Astrocyte (in vitro differentiated cells and primary cell): ENCODE measurements at regions not wholly inside any gene's neighbourhood (a gene's known extent, or its start where the extent isn't known, plus 50 kb on each side); places are given as distances from the start of the nearest gene placed in this dataset.
A peak's percentile ranks its signal among the peaks of the same experiment; 100 is the strongest.

Source experiments
- DNase-seq: peaks from one replicate; pipeline ENCODE4 v3.0.0-alpha.2; 2010; ENCODE audit warnings: low read depth
- FAIRE-seq: peaks from 2 replicates; lab custom pipeline; 2011; peaks lifted over from hg19 to GRCh38; lab: Jason Lieb, UNC
- H2AFZ ChIP-seq: 2 replicates; pipeline ENCODE4 v1.6.0; 2012; ENCODE audit warnings: low read depth, low read length, inconsistent platforms
- H3K27ac ChIP-seq: 2 replicates; pipeline ENCODE4 v1.5.1; 2011; ENCODE audit warnings: low read depth, low read length, inconsistent platforms
- H3K27me3 ChIP-seq: 2 replicates; pipeline ENCODE4 v1.6.0; 2011; ENCODE audit warnings: low read length, inconsistent platforms; ENCODE audit not compliant: insufficient read depth
- H3K36me3 ChIP-seq: 2 replicates; pipeline ENCODE4 v1.5.1; 2011; ENCODE audit warnings: low read length, inconsistent platforms; ENCODE audit not compliant: insufficient read depth
- H3K4me1 ChIP-seq: 2 replicates; pipeline ENCODE4 v1.5.1; 2011; ENCODE audit warnings: low read length, inconsistent platforms; ENCODE audit not compliant: insufficient read depth
- H3K4me2 ChIP-seq: 2 replicates; pipeline ENCODE4 v1.6.0; 2012; ENCODE audit warnings: low read length, inconsistent platforms
- H3K4me3 ChIP-seq: 2 replicates; pipeline ENCODE4 v1.5.1; 2011; ENCODE audit warnings: low read depth, mild to moderate bottlenecking, low read length, inconsistent platforms; ENCODE audit not compliant: insufficient read depth
- H3K79me2 ChIP-seq: 2 replicates; pipeline ENCODE4 v1.6.0; 2012; ENCODE audit warnings: mild to moderate bottlenecking, low read length, inconsistent platforms; ENCODE audit not compliant: insufficient read depth
- H3K9ac ChIP-seq: 2 replicates; pipeline ENCODE4 v1.6.0; 2012; ENCODE audit warnings: mild to moderate bottlenecking, low read length, inconsistent platforms
- H3K9me3 ChIP-seq: 2 replicates; pipeline ENCODE4 v1.5.1; 2012; ENCODE audit warnings: low read depth, mild to moderate bottlenecking, low read length, inconsistent platforms; ENCODE audit not compliant: insufficient read depth
- H4K20me1 ChIP-seq: 2 replicates; pipeline ENCODE4 v1.6.0; 2012; ENCODE audit warnings: low read length, inconsistent platforms; ENCODE audit not compliant: insufficient read depth
- H3K27ac Mint-ChIP-seq: one replicate; pipeline ENCODE4 v1.8.0; 2021; ENCODE audit warnings: mild to moderate bottlenecking, mixed read lengths; ENCODE audit not compliant: unreplicated experiment
- H3K27me3 Mint-ChIP-seq: one replicate; pipeline ENCODE4 v1.8.0; 2021; ENCODE audit warnings: low read depth, mixed read lengths; ENCODE audit not compliant: unreplicated experiment
- H3K36me3 Mint-ChIP-seq: one replicate; pipeline ENCODE4 v1.8.0; 2021; ENCODE audit warnings: low read depth, mixed read lengths; ENCODE audit not compliant: unreplicated experiment
- H3K4me1 Mint-ChIP-seq: one replicate; pipeline ENCODE4 v1.8.0; 2021; ENCODE audit warnings: low read depth, mixed read lengths; ENCODE audit not compliant: unreplicated experiment
- H3K4me3 Mint-ChIP-seq: one replicate; pipeline ENCODE4 v1.8.0; 2021; ENCODE audit warnings: mild to moderate bottlenecking, moderate library complexity, mixed read lengths; ENCODE audit not compliant: unreplicated experiment
- H3K9me3 Mint-ChIP-seq: one replicate; pipeline ENCODE4 v1.8.0; 2021; ENCODE audit warnings: mild to moderate bottlenecking, mixed read lengths; ENCODE audit not compliant: unreplicated experiment
- EZH2 ChIP-seq: IDR thresholded peaks from 2 replicates; pipeline ENCODE4 v1.6.1; 2012; ENCODE audit warnings: mild to moderate bottlenecking, low read length, inconsistent platforms; ENCODE audit not compliant: insufficient read depth
- TF ChIP-seq, protein P1 (sequence below): IDR thresholded peaks from 2 replicates; pipeline ENCODE4 v1.5.1; 2011; ENCODE audit warnings: low read depth, mild to moderate bottlenecking, inconsistent platforms, low read length, moderate library complexity; ENCODE audit not compliant: insufficient read depth

- no peak overlapping the region for H3K4me3 Mint-ChIP-seq
- DNase-seq (peak; percentile 0), FAIRE-seq (no peak)
- Histone ChIP-seq H3K79me2 (no peaks in the 10 kb centered on the region), H2AFZ (no peak overlapping the region), H4K20me1 (no peaks in the 10 kb centered on the region), H3K27ac (no peak overlapping the region), H3K4me2 (no peak overlapping the region), H3K4me3 (no peak overlapping the region), H3K36me3 (no peaks in the 10 kb centered on the region), H3K4me1 (no peaks in the 10 kb centered on the region), H3K27me3 (no peaks in the 10 kb centered on the region), H3K9me3 (no peaks in the 10 kb centered on the region), H3K9ac (no peak overlapping the region)
- H3K27me3 Mint-ChIP-seq = no peaks in the 10 kb centered on the region
- H3K36me3 Mint-ChIP-seq = no peaks in the 10 kb centered on the region
- H3K4me1 Mint-ChIP-seq = no peaks in the 10 kb centered on the region
- no peak for TF ChIP-seq EZH2
- TF ChIP-seq, protein P1, sequence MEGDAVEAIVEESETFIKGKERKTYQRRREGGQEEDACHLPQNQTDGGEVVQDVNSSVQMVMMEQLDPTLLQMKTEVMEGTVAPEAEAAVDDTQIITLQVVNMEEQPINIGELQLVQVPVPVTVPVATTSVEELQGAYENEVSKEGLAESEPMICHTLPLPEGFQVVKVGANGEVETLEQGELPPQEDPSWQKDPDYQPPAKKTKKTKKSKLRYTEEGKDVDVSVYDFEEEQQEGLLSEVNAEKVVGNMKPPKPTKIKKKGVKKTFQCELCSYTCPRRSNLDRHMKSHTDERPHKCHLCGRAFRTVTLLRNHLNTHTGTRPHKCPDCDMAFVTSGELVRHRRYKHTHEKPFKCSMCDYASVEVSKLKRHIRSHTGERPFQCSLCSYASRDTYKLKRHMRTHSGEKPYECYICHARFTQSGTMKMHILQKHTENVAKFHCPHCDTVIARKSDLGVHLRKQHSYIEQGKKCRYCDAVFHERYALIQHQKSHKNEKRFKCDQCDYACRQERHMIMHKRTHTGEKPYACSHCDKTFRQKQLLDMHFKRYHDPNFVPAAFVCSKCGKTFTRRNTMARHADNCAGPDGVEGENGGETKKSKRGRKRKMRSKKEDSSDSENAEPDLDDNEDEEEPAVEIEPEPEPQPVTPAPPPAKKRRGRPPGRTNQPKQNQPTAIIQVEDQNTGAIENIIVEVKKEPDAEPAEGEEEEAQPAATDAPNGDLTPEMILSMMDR = no peak
- peaks cover 5% of the 10 kb centered on the region for H3K9me3 Mint-ChIP-seq
- H3K27ac Mint-ChIP-seq = no peak overlapping the region
Observed at GRCh38 chr11:81700076-81700475, 1033.6 kb downstream of the FAM181B start.

DNA sequence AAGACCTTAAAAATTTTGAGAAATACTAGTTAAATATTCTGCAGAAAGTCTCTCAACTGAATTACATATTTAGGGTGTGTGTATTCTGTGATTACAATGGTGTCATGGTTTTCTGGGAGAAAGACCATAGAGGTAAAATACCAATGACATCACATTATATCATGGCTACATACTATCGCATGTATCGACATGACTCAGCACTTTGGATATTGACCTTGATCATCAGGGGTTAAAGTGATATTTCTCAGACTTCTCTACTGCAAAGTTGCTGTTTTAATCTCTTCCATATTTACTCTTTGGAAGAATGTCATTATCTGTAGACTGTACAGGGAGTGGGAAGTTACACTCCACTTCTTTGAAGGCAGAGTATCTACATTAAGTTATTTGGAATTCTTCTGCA is 1046.6 kb downstream of the FAM181B start:
- no peak for FAIRE-seq
- no peaks in the 10 kb centered on the region for H3K36me3 ChIP-seq
- H3K27ac ChIP-seq = no peak overlapping the region
- no peak overlapping the region for H3K9ac ChIP-seq
- H3K4me3 ChIP-seq = no peak overlapping the region
- no peaks in the 10 kb centered on the region for H3K9me3 ChIP-seq
- no peaks in the 10 kb centered on the region for H3K36me3 Mint-ChIP-seq
- no peaks in the 10 kb centered on the region for H4K20me1 ChIP-seq
- TF ChIP-seq, protein P1 = no peak
- no peak for TF ChIP-seq EZH2
- no peaks in the 10 kb centered on the region for H3K79me2 ChIP-seq
- H2AFZ ChIP-seq = no peak overlapping the region
- H3K4me1 ChIP-seq = no peaks in the 10 kb centered on the region
- H3K4me1 Mint-ChIP-seq = no peaks in the 10 kb centered on the region
- no peak overlapping the region for H3K27ac Mint-ChIP-seq
- H3K9me3 Mint-ChIP-seq = no peaks in the 10 kb centered on the region
- no peak overlapping the region for H3K4me3 Mint-ChIP-seq
- DNase-seq = no peak
- no peaks in the 10 kb centered on the region for H3K27me3 ChIP-seq
- no peaks in the 10 kb centered on the region for H3K27me3 Mint-ChIP-seq
- H3K4me2 ChIP-seq = no peak overlapping the region

- no peaks in the 10 kb centered on the region for H4K20me1 ChIP-seq
- H3K4me2 ChIP-seq = no peak overlapping the region
- Mint-ChIP-seq H3K4me3 (no peak overlapping the region), H3K4me1 (peaks cover 11% of the 10 kb centered on the region), H3K27me3 (no peaks in the 10 kb centered on the region), H3K27ac (peak overlapping the region; percentile 41), H3K36me3 (no peaks in the 10 kb centered on the region), H3K9me3 (no peaks in the 10 kb centered on the region)
- no peaks in the 10 kb centered on the region for H3K27me3 ChIP-seq
- H3K79me2 ChIP-seq = no peaks in the 10 kb centered on the region
- H3K9ac ChIP-seq = no peak overlapping the region
- H3K4me1 ChIP-seq = no peaks in the 10 kb centered on the region
- no peak overlapping the region for H2AFZ ChIP-seq
- no peak overlapping the region for H3K4me3 ChIP-seq
- DNase-seq = no peak
- no peaks in the 10 kb centered on the region for H3K9me3 ChIP-seq
- no peaks in the 10 kb centered on the region for H3K36me3 ChIP-seq
- no peak for FAIRE-seq
- no peak overlapping the region for H3K27ac ChIP-seq
- no peak for TF ChIP-seq EZH2
- TF ChIP-seq, protein P1 = no peak
Observed at GRCh38 chr11:81674211-81674610, 1059.5 kb downstream of the FAM181B start.
